B cell (primary cell): ENCODE measurements at regions not wholly inside any gene's neighbourhood (a gene's known extent, or its start where the extent isn't known, plus 50 kb on each side); places are given as distances from the start of the nearest gene placed in this dataset.

Experiments used
- CTCF ChIP-seq: fragments of 200-600 bp; IDR thresholded peaks from one replicate; pipeline ENCODE4 v1.8.0; 2022; ENCODE audit warnings: antibody characterized with exemption, mild to moderate bottlenecking
- EZH2 ChIP-seq: IDR thresholded peaks from 2 replicates; pipeline ENCODE4 v1.6.1; 2012; ENCODE audit warnings: borderline replicate concordance, low read depth, mild to moderate bottlenecking, moderate library complexity, low read length; ENCODE audit not compliant: insufficient read depth, poor library complexity, severe bottlenecking

GRCh38 chr7:134374291-134374690, 57.6 kb upstream of the SLC35B4 start:
- TF ChIP-seq CTCF (no peak), EZH2 (no peak)
